ENCODE measurements at regions not wholly inside any gene's neighbourhood (a gene's known extent, or its start where the extent isn't known, plus 50 kb on each side); places are given as distances from the start of the nearest gene placed in this dataset.

- no peak overlapping the region for H3K4me3 ChIP-seq
- no peak overlapping the region for H3K27ac ChIP-seq
- H3K36me3 ChIP-seq: no peaks in the 10 kb centered on the region
- intact Hi-C loops (cut with DNase I): no loop called here
- no peaks in the 10 kb centered on the region for H3K27me3 ChIP-seq
- no peaks in the 10 kb centered on the region for H3K9me3 ChIP-seq
- DNase-seq (ENCODE audit: extremely low spot score in 2 of 2): no peak
- H3K4me1 ChIP-seq: peaks cover 13% of the 10 kb centered on the region
- no peak for TF ChIP-seq POLR2AphosphoS5 (IDR thresholded peaks at IDR 0.05; ENCODE audit: insufficient read depth in 1 of 2, low read depth in 1 of 2)
Measured at GRCh38 chr1:183730886-183731573, 73.9 kb upstream of the RGL1 start.

- Histone ChIP-seq H3K4me3 (no peak overlapping the region), H3K9me3 (no peaks in the 10 kb centered on the region), H3K36me3 (no peaks in the 10 kb centered on the region), H3K27me3 (no peaks in the 10 kb centered on the region), H3K27ac (no peak overlapping the region), H3K4me1 (peaks cover 9% of the 10 kb centered on the region)
- no peak for DNase-seq (ENCODE audit: extremely low spot score in 2 of 2)
- intact Hi-C loops (cut with DNase I): no loop called here
- TF ChIP-seq POLR2AphosphoS5 (IDR thresholded peaks at IDR 0.05; ENCODE audit: insufficient read depth in 1 of 2, low read depth in 1 of 2): no peak
- TF ChIP-seq POLR2A (IDR thresholded peaks at IDR 0.05): no peak
- TF ChIP-seq CTCF (IDR thresholded peaks at IDR 0.05): no peak
Measured at GRCh38 chr1:183730107-183730724, 74.7 kb upstream of the RGL1 start.

- Histone ChIP-seq H3K27ac (no peak overlapping the region), H3K27me3 (no peaks in the 10 kb centered on the region), H3K4me1 (no peaks in the 10 kb centered on the region), H3K9me3 (no peaks in the 10 kb centered on the region), H3K36me3 (no peaks in the 10 kb centered on the region), H3K4me3 (no peak overlapping the region)
- intact Hi-C loops (cut with DNase I): no loop called here
- no peak for TF ChIP-seq POLR2A (IDR thresholded peaks at IDR 0.05)
- no peak for TF ChIP-seq CTCF (IDR thresholded peaks at IDR 0.05)
- TF ChIP-seq POLR2AphosphoS5 (IDR thresholded peaks at IDR 0.05; ENCODE audit: insufficient read depth in 1 of 2, low read depth in 1 of 2): no peak
- no peak for DNase-seq (ENCODE audit: extremely low spot score in 2 of 2)
Measured at GRCh38 chr1:183726825-183727224, 73.7 kb upstream of the APOBEC4 start.

DNA sequence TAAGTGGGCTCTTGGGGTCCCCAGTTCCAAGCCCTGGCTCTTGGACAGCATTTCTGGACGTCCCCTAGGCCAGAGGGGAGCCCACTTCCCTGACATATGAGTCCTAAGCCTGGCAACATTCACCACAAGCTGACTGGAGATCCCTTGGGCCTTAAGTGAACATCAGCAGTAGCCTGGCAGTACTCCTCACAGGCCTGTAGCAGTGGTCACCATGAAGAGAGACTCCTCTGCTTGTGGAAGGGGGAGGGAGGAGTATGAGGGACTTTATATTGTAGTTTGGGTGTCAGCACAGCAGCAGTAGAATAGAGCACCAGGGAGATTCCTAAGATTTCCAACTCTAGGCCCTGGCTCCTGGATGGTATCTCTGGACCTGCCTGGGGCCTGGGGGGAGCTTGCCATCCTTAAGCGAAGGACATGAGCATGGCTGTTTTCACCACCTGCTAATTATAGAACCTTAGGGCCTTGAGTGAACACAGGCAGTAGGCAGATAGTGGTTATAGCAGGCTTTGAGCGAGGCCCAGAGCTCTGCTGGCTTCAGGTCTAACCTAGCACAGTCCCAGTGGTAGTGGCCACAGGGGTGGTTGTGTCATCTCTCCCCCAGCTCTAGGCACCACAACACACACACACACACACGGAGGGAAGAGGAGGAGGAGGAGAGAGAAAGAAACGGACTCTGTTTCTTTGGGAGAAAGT lies 71.4 kb upstream of the APOBEC4 start:
- no peak overlapping the region for H3K4me3 ChIP-seq
- TF ChIP-seq POLR2A (IDR thresholded peaks at IDR 0.05) (no peak), CTCF (IDR thresholded peaks at IDR 0.05) (no peak), POLR2AphosphoS5 (IDR thresholded peaks at IDR 0.05; ENCODE audit: insufficient read depth in 1 of 2, low read depth in 1 of 2) (no peak)
- DNase-seq (ENCODE audit: extremely low spot score in 2 of 2): no peak
- H3K36me3 ChIP-seq: no peaks in the 10 kb centered on the region
- H3K9me3 ChIP-seq: no peaks in the 10 kb centered on the region
- no peaks in the 10 kb centered on the region for H3K27me3 ChIP-seq
- peaks cover 12% of the 10 kb centered on the region for H3K4me1 ChIP-seq
- no peak overlapping the region for H3K27ac ChIP-seq
- intact Hi-C loops (cut with DNase I): no loop called here

GRCh38 chr1:183723571-183723970 lies 70.5 kb upstream of the APOBEC4 start:
- Histone ChIP-seq H3K36me3 (no peaks in the 10 kb centered on the region), H3K4me1 (peaks cover 15% of the 10 kb centered on the region), H3K27ac (no peak overlapping the region), H3K4me3 (no peak overlapping the region), H3K9me3 (no peaks in the 10 kb centered on the region), H3K27me3 (no peaks in the 10 kb centered on the region)
- no peak for TF ChIP-seq CTCF (IDR thresholded peaks at IDR 0.05)
- no peak for TF ChIP-seq POLR2AphosphoS5 (IDR thresholded peaks at IDR 0.05; ENCODE audit: insufficient read depth in 1 of 2, low read depth in 1 of 2)
- no peak for TF ChIP-seq POLR2A (IDR thresholded peaks at IDR 0.05)
- intact Hi-C loops (cut with DNase I): no loop called here
- no peak for DNase-seq (ENCODE audit: extremely low spot score in 2 of 2)
